ENCODE measurements at regions not wholly inside any gene's neighbourhood (a gene's known extent, or its start where the extent isn't known, plus 50 kb on each side); places are given as distances from the start of the nearest gene placed in this dataset.

- CTCF ChIA-PET, result no interaction called here
- POLR2A ChIA-PET (ENCODE audit: low non-redundant PET), result no interaction called here
- no peak for DNase-seq (ENCODE audit: low spot score)
- no peaks in the 10 kb centered on the region for H3K4me1 ChIP-seq (ENCODE audit: insufficient read depth, low read length, poor library complexity, severe bottlenecking)
- no peaks in the 10 kb centered on the region for H3K27me3 ChIP-seq (replicated peaks; ENCODE audit: insufficient read depth, low read depth, low read length, poor library complexity)
- H3K27ac ChIP-seq (ENCODE audit: low read depth, low read length, poor library complexity, severe bottlenecking), result no peak overlapping the region
- no TSS peak for BruUV-seq (replicated peaks)
- TF ChIP-seq EZH2 (IDR thresholded peaks at IDR 0.05; ENCODE audit: borderline replicate concordance, low read depth, low read length, poor library complexity, severe bottlenecking), result no peak
- TF ChIP-seq, protein P1, sequence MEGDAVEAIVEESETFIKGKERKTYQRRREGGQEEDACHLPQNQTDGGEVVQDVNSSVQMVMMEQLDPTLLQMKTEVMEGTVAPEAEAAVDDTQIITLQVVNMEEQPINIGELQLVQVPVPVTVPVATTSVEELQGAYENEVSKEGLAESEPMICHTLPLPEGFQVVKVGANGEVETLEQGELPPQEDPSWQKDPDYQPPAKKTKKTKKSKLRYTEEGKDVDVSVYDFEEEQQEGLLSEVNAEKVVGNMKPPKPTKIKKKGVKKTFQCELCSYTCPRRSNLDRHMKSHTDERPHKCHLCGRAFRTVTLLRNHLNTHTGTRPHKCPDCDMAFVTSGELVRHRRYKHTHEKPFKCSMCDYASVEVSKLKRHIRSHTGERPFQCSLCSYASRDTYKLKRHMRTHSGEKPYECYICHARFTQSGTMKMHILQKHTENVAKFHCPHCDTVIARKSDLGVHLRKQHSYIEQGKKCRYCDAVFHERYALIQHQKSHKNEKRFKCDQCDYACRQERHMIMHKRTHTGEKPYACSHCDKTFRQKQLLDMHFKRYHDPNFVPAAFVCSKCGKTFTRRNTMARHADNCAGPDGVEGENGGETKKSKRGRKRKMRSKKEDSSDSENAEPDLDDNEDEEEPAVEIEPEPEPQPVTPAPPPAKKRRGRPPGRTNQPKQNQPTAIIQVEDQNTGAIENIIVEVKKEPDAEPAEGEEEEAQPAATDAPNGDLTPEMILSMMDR (conservative IDR thresholded peaks at IDR 0.05; ENCODE audit: low read depth, low read length), result no peak
- no peak overlapping the region for H3K4me3 ChIP-seq (ENCODE audit: low read depth, low read length, poor library complexity, severe bottlenecking)
- no peaks in the 10 kb centered on the region for H3K36me3 ChIP-seq (ENCODE audit: insufficient read depth, low read length, poor library complexity, severe bottlenecking)
- intact Hi-C loops (cut with micrococcal nuclease; ENCODE audit: unreplicated experiment), result no loop called here
- H3K9me3 ChIP-seq (ENCODE audit: low read depth, low read length, poor library complexity, severe bottlenecking), result no peaks in the 10 kb centered on the region
Observed at GRCh38 chr17:34000639-34001038, 254.4 kb upstream of the CCL2 start.

- no peaks in the 10 kb centered on the region for H3K36me3 ChIP-seq (ENCODE audit: insufficient read depth, low read length, poor library complexity, severe bottlenecking)
- H3K9me3 ChIP-seq (ENCODE audit: low read depth, low read length, poor library complexity, severe bottlenecking), result no peaks in the 10 kb centered on the region
- no peak for DNase-seq (ENCODE audit: low spot score)
- no peak for TF ChIP-seq EZH2 (IDR thresholded peaks at IDR 0.05; ENCODE audit: borderline replicate concordance, low read depth, low read length, poor library complexity, severe bottlenecking)
- TF ChIP-seq, protein P1 (conservative IDR thresholded peaks at IDR 0.05; ENCODE audit: low read depth, low read length), result no peak
- H3K4me3 ChIP-seq (ENCODE audit: low read depth, low read length, poor library complexity, severe bottlenecking), result no peak overlapping the region
- ChIA-PET CTCF (no interaction called here), POLR2A (ENCODE audit: low non-redundant PET) (no interaction called here)
- no peaks in the 10 kb centered on the region for H3K27me3 ChIP-seq (replicated peaks; ENCODE audit: insufficient read depth, low read depth, low read length, poor library complexity)
- BruUV-seq (replicated peaks), result no TSS peak
- no peaks in the 10 kb centered on the region for H3K4me1 ChIP-seq (ENCODE audit: insufficient read depth, low read length, poor library complexity, severe bottlenecking)
- intact Hi-C loops (cut with micrococcal nuclease; ENCODE audit: unreplicated experiment), result no loop called here
- H3K27ac ChIP-seq (ENCODE audit: low read depth, low read length, poor library complexity, severe bottlenecking), result no peak overlapping the region
Observed at GRCh38 chr17:34001246-34001645, 253.8 kb upstream of the CCL2 start.

GRCh38 chr17:34006126-34006525 lies 249.0 kb upstream of the CCL2 start:
- DNase-seq (ENCODE audit: low spot score), result no peak
- TF ChIP-seq EZH2 (IDR thresholded peaks at IDR 0.05; ENCODE audit: borderline replicate concordance, low read depth, low read length, poor library complexity, severe bottlenecking), result no peak
- TF ChIP-seq, protein P1 (conservative IDR thresholded peaks at IDR 0.05; ENCODE audit: low read depth, low read length), result no peak
- ChIA-PET CTCF (no interaction called here), POLR2A (ENCODE audit: low non-redundant PET) (no interaction called here)
- intact Hi-C loops (cut with micrococcal nuclease; ENCODE audit: unreplicated experiment), result no loop called here
- no peak overlapping the region for H3K4me3 ChIP-seq (ENCODE audit: low read depth, low read length, poor library complexity, severe bottlenecking)
- no peaks in the 10 kb centered on the region for H3K36me3 ChIP-seq (ENCODE audit: insufficient read depth, low read length, poor library complexity, severe bottlenecking)
- no peaks in the 10 kb centered on the region for H3K9me3 ChIP-seq (ENCODE audit: low read depth, low read length, poor library complexity, severe bottlenecking)
- H3K27ac ChIP-seq (ENCODE audit: low read depth, low read length, poor library complexity, severe bottlenecking), result no peak overlapping the region
- no peaks in the 10 kb centered on the region for H3K4me1 ChIP-seq (ENCODE audit: insufficient read depth, low read length, poor library complexity, severe bottlenecking)
- H3K27me3 ChIP-seq (replicated peaks; ENCODE audit: insufficient read depth, low read depth, low read length, poor library complexity), result no peaks in the 10 kb centered on the region
- no TSS peak for BruUV-seq (replicated peaks)
